ENCODE measurements at regions not wholly inside any gene's neighbourhood (a gene's known extent, or its start where the extent isn't known, plus 50 kb on each side); places are given as distances from the start of the nearest gene placed in this dataset.
"Not testable (repeated sequence)": the region's sequence is repeated elsewhere in the genome, so short reads cannot be mapped to it uniquely, and the experiment has no call there.

- Histone ChIP-seq H3K4me1 (ENCODE audit: insufficient read depth, low read length) (peaks cover 10% of the 10 kb centered on the region), H3K36me3 (ENCODE audit: insufficient read depth, low read length) (no peaks in the 10 kb centered on the region), H3K4me3 (ENCODE audit: insufficient read depth, low read length) (no peak overlapping the region), H2AFZ (ENCODE audit: low read length) (peak overlapping the region; percentile 10), H3K27ac (ENCODE audit: low read depth, low read length) (no peak overlapping the region), H3K9me3 (ENCODE audit: low read depth, low read length) (no peaks in the 10 kb centered on the region), H3K79me2 (ENCODE audit: insufficient read depth, low read length) (no peaks in the 10 kb centered on the region), H4K20me1 (ENCODE audit: insufficient read depth, low read length) (no peaks in the 10 kb centered on the region), H3K27me3 (ENCODE audit: insufficient read depth, low read length) (no peaks in the 10 kb centered on the region), H3K4me2 (ENCODE audit: insufficient read depth, low read length) (no peak overlapping the region)
- TF ChIP-seq CTCF (IDR thresholded peaks at IDR 0.05; ENCODE audit: extremely low read depth, low read depth, low read length): no peak
- no peak for DNase-seq (ENCODE audit: insufficient read length, low spot score, missing footprints)
Measured at GRCh38 chr10:17523246-17523753, 68.9 kb upstream of the ST8SIA6 start.

- not testable (repeated sequence) for H4K20me1 ChIP-seq (ENCODE audit: insufficient read depth, low read length); DNase-seq (ENCODE audit: insufficient read length, low spot score, missing footprints); H3K4me2 ChIP-seq (ENCODE audit: insufficient read depth, low read length); H3K27ac ChIP-seq (ENCODE audit: low read depth, low read length); H3K4me3 ChIP-seq (ENCODE audit: insufficient read depth, low read length); H3K27me3 ChIP-seq (ENCODE audit: insufficient read depth, low read length); H3K79me2 ChIP-seq (ENCODE audit: insufficient read depth, low read length); H3K36me3 ChIP-seq (ENCODE audit: insufficient read depth, low read length); H3K9me3 ChIP-seq (ENCODE audit: low read depth, low read length); H3K4me1 ChIP-seq (ENCODE audit: insufficient read depth, low read length); H2AFZ ChIP-seq (ENCODE audit: low read length)
Measured at GRCh38 chr10:17522269-17522668, 67.9 kb upstream of the ST8SIA6 start.

GRCh38 chr10:17519457-17519856 lies 65.1 kb upstream of the ST8SIA6 start:
- Histone ChIP-seq H3K36me3 (ENCODE audit: insufficient read depth, low read length) (no peaks in the 10 kb centered on the region), H2AFZ (ENCODE audit: low read length) (no peak overlapping the region), H4K20me1 (ENCODE audit: insufficient read depth, low read length) (no peaks in the 10 kb centered on the region), H3K4me1 (ENCODE audit: insufficient read depth, low read length) (no peaks in the 10 kb centered on the region), H3K27me3 (ENCODE audit: insufficient read depth, low read length) (no peaks in the 10 kb centered on the region), H3K4me2 (ENCODE audit: insufficient read depth, low read length) (no peak overlapping the region), H3K4me3 (ENCODE audit: insufficient read depth, low read length) (no peak overlapping the region), H3K79me2 (ENCODE audit: insufficient read depth, low read length) (no peaks in the 10 kb centered on the region), H3K9me3 (ENCODE audit: low read depth, low read length) (no peaks in the 10 kb centered on the region), H3K27ac (ENCODE audit: low read depth, low read length) (no peak overlapping the region)
- DNase-seq (ENCODE audit: insufficient read length, low spot score, missing footprints): no peak
- TF ChIP-seq CTCF (IDR thresholded peaks at IDR 0.05; ENCODE audit: extremely low read depth, low read depth, low read length): no peak

- Histone ChIP-seq H3K4me2 (ENCODE audit: insufficient read depth, low read length) (no peak overlapping the region), H3K9me3 (ENCODE audit: low read depth, low read length) (no peaks in the 10 kb centered on the region), H3K4me1 (ENCODE audit: insufficient read depth, low read length) (peaks cover 5% of the 10 kb centered on the region), H3K27me3 (ENCODE audit: insufficient read depth, low read length) (no peaks in the 10 kb centered on the region), H3K4me3 (ENCODE audit: insufficient read depth, low read length) (no peak overlapping the region), H3K79me2 (ENCODE audit: insufficient read depth, low read length) (no peaks in the 10 kb centered on the region), H3K36me3 (ENCODE audit: insufficient read depth, low read length) (no peaks in the 10 kb centered on the region), H2AFZ (ENCODE audit: low read length) (no peak overlapping the region), H4K20me1 (ENCODE audit: insufficient read depth, low read length) (no peaks in the 10 kb centered on the region), H3K27ac (ENCODE audit: low read depth, low read length) (no peak overlapping the region)
- no peak for DNase-seq (ENCODE audit: insufficient read length, low spot score, missing footprints)
- TF ChIP-seq CTCF (IDR thresholded peaks at IDR 0.05; ENCODE audit: extremely low read depth, low read depth, low read length): no peak
Measured at GRCh38 chr10:17518338-17518737, 63.9 kb upstream of the ST8SIA6 start.

Data from osteoblast (primary cell).